CMK (cell line): ENCODE measurements at regions not wholly inside any gene's neighbourhood (a gene's known extent, or its start where the extent isn't known, plus 50 kb on each side); places are given as distances from the start of the nearest gene placed in this dataset.
"Not testable (repeated sequence)": the region's sequence is repeated elsewhere in the genome, so short reads cannot be mapped to it uniquely, and the experiment has no call there.

Source experiments
- DNase-seq: peaks from one replicate; pipeline ENCODE4 v3.0.0-alpha.2; 2010; ENCODE audit warnings: low read depth

DNA sequence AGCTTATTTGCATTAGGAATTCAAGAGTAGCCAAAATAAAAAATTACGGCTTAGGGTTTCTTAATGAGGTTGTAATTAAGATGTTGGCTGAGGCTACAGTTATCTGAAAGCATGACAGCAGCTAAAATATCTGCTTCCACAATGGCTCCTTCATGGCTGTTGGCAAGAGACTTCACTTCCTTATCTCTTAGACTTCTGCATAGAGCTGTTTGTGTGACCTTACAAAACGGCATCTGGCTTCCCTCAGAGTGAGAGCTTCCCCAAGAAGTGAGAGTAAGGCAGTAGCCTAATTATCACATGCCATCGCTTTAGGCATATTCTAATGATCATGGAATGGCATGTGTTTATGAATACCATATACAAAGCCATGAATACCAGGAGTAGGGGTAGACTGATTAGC lies 57.6 kb downstream of the CCDC59 start:
- DNase-seq: no peak

DNA sequence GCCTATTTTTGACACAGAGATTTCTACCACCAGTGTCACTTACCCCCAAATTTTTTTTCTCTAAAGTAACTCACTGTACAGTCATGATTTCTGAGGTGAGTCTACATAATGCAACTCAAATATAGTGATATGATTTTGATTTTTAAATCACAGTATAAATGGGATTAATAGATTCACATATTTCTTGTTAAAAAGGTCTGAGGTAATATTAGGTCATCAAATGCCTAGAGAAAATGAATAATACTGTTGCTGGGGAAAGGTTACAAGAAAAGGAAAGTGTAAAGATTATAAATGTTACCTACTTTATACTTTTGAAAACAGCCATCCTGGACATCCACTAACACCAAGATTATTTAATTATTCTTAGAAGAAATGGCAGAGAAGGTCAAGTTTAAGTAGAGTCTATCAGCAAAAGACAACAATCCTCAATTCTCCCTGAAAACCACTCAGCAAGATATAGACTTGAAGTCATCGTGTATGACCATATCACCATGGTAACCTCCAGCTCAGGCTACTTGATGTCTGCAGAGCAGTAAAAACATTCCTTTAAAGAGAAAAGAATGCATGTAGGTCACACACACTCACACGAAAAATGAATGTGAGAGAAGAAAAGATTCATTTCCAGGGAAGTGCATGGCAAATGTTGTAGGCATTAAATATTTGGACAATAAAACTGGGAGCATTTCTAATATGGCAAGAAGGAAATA lies 58.7 kb downstream of the CCDC59 start:
- DNase-seq: no peak

DNA sequence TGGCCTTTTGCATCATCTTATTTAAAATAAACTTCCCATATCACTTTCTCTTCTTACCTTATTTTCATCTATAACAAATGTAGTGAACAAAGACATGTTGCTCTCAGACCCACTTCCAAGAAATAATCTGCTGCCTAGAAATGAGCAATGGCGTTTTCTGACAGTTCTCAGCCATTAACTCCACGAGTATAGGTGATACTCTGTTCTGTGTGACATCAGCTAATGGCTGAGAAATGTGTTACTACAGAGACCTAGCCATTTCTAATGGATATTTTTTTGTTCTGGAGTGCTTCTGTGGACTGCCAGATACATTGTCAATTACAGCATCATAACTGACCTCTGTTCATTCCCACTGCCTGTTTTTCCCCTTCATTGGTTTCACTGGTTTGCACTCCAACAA lies 67.8 kb downstream of the CCDC59 start:
- no peak for DNase-seq

DNA sequence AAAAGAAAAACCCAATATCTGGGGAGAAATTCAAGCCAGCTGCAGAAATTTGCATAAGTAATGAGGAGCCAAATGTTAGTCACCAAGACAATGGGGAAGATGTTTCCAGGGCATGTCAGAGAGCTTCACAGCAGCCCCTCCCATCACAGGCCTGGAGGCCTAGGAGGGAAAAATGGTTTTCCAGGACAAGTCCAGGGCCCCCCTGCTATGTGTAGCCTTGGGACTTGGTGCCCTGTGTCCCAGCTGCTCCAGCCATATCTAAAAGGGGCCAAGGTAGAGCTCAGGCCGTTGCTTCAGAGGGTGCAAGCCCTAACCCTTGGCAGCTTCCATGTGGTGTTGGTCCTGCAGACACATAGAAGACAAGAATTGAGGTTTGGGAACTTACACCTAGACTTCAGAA lies 76.9 kb downstream of the CCDC59 start:
- not testable (repeated sequence) for DNase-seq

- no peak for DNase-seq
Observed at GRCh38 chr12:82279536-82280058, 78.6 kb downstream of the CCDC59 start.

DNA sequence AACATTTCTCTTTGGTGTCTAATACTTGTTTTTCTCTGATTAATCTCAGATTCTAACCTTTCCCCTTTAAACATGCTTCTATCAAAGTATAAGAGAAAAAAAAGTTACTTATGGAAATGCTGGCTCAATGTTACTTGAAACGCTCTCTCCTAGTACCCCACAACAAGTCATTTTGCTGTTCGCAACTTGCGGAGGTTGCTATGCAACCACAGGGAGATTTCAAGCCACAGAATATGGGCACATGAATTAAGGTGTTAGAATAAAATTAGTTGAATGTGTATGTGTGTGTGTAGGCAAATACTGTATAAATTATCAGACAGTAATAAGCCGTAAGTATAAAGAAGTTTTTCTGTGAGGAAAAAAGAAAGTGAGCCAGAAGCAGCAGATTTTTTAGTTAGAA lies 80.6 kb downstream of the CCDC59 start:
- DNase-seq: no peak

DNA sequence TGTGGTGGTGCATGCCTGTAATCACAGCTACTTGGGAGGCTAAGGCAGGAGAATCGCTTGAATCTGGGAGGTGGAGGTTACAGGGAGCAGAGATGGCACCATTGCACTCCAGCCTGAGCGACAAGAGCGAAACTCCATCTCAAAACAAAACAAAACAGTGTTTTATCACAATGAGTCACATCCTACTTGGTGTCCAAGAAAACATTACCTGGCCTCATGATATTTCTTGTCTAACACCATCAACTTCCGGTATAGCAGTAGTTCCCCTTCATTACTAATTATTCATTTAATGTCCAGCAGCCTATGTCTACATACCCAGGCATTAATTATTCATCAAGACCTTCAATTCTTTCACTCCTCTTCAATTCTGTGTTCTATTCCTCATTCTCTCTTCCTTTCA lies 115.5 kb downstream of the CCDC59 start:
- DNase-seq: no peak

GRCh38 chr12:82225871-82226270 lies 132.3 kb downstream of the CCDC59 start:
- no peak for DNase-seq

DNA sequence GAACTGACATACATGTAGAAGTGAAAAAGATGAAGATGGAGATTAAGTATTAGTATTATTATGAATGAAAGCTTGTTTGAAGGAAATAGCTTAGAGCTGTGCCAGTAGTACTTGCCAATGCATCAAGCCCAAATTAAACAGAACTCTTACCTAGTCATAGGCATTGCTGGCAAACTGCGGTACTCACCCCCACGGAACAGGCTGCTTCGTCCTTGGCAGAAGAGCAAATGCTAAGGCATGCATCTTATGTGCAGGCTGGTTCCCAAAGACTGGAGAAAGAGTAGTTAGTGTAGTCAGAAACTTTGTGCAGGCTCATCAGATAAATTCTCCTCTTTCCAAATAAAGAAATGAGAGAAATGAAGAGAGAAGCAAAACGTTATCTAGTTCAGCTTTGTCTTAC lies 134.8 kb downstream of the CCDC59 start:
- no peak for DNase-seq

DNA sequence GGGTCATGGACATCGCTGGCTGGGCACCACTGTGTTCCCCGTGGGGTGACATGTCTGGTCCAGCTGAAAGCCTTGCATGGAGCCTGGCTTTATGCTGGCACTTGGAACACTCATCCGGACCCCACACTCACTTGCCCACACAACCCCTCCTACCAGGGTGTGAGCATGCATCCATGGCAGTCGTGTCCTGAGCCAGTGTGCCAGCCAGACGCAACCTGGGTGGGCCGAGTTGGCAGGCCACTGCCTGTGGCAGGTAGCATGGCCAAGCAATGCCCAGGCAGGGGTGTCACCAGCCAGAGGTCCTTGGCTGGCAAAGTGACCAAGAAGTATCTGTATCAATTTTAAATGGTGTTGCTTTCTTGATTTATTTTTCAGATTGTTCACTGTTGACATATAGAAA lies 141.7 kb downstream of the CCDC59 start:
- DNase-seq: no peak

- no peak for DNase-seq
Observed at GRCh38 chr12:82213761-82214160, 144.4 kb downstream of the CCDC59 start.

DNA sequence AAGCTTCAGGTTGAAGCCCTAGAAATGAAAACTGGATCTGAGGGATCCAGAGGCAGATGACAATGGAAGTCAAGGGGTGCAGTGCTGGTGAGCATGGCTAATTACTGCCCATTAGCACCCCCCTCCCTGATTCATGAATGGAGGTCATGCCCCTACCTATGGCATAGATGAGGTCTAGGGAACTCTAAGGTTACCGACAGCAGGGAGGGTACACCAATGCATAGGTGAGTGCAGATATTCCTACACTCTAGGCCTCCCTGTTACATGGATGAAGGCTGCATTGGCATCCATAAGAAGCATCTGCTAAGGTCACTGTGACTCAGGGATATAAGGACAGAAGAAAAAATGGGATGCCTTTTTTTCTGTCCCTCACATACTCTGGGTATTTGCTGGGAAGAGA lies 147.3 kb downstream of the CCDC59 start:
- no peak for DNase-seq

- DNase-seq: no peak
Observed at GRCh38 chr12:82209533-82209932, 148.7 kb downstream of the CCDC59 start.

DNA sequence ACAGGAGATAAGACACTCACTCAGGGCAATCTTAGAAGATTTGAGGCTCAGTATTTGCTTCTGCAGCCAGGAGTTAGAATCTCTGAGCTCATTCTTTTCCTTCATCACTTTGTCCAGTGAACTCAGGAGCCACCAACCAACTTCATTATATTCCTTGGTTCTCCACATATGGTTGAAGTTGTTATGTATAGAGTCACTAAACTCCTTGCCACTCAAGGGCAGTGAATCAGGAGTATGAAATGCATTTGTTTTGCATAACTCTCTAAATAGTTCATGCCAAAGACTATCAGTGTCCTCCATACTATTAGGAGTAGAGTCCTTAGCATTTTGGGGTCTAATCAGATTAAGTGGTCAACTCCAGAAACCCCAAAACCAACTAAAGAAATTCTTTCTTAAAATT lies 150.6 kb downstream of the CCDC59 start:
- no peak for DNase-seq

- DNase-seq: no peak
Observed at GRCh38 chr12:82203086-82203485, 155.1 kb downstream of the CCDC59 start.

DNA sequence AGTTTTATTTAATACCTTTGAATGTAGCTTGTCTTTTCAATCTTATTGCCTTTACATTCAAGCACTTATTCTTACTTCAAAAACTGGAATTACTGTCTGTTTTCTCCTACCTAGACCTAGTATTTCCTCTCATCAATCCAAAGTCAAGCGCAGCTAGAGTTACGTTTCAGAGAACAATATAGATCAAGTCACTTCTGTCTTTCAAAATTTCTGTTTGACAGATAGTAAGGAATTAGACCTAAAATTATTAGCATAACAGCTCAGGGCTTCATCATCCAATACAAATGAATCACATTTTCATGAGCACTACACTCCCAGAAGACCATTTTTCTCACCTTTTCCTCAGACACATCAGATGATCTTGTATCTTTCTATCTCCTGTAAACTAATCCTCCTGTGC lies 170.6 kb downstream of the CCDC59 start:
- DNase-seq: no peak

GRCh38 chr12:82187011-82187410 lies 171.2 kb downstream of the CCDC59 start:
- DNase-seq: no peak

DNA sequence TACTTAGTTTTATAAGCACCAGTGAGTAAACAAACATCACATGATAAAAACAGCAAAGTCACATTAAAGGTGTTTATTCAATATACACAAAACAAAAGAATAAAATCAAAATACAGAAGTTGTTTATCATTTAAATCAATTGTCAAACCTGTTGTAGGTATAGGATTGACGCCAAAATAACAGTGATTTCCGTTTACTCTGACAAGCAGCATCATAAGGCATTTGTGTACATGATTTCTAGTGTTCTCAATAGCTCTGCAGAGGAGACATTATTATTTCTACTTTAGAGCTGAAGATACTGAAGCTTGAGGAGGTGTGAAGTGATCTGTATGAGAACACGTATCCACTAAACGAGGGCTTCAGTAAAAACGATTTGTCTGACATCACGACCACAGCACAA lies 171.9 kb downstream of the CCDC59 start:
- no peak for DNase-seq

DNA sequence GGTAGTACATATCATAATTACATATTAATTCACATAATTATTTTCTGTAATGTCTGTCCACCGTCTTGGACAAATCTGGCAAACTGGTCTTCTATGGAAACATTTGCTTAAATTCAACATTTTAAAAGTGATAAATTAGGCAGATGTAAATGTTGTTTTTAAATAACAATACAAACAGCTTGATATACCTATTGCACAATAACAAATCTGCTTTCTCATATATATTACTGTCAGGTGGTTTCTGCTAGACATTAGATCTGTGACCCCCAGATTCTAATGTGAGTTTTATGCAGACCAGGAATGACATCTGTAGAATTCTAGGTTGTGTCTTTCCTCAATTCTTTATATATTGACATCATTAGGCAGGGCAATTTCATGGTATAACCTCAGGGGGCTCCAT lies 173.3 kb downstream of the CCDC59 start:
- DNase-seq: no peak

GRCh38 chr12:82182601-82183190 lies 175.5 kb downstream of the CCDC59 start:
- DNase-seq: no peak

DNA sequence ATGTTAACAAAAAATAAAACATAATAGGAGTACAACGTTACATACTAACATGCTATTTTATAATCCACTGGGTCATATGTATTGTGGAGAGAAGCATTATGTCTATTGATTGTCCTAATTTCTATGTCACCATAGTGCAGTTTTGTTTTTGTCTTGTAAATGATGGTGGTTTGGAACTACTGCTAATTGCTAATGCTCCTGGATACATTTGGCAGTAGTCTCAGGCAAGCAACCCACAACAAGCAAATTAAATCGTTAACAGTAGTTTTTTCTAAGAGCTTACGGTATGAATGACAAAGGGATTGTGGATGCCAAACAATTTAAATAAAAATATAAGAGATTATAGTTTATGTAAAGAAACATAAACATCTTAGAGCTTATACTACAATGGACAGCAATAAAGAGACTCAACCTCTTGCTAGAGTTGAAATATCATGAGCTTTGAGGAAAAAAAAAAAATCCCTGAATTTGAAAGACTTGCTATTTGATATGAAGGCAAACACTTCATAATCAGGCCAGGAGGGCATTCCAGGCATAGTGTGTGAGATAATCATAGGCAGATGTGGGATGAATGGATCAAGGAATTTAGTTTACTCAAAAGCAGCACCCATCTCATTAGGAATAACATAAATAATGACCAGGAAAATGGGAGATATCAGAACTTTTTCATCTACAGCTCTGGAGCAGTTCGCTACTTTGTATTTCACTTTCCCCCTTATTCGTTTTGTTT lies 181.3 kb downstream of the CCDC59 start:
- DNase-seq: no peak

GRCh38 chr12:82176026-82176425 lies 182.2 kb downstream of the CCDC59 start:
- DNase-seq: no peak

- no peak for DNase-seq
Observed at GRCh38 chr12:82174936-82175335, 183.3 kb downstream of the CCDC59 start.
